ENCODE measurements at regions not wholly inside any gene's neighbourhood (a gene's known extent, or its start where the extent isn't known, plus 50 kb on each side); places are given as distances from the start of the nearest gene placed in this dataset.

DNA sequence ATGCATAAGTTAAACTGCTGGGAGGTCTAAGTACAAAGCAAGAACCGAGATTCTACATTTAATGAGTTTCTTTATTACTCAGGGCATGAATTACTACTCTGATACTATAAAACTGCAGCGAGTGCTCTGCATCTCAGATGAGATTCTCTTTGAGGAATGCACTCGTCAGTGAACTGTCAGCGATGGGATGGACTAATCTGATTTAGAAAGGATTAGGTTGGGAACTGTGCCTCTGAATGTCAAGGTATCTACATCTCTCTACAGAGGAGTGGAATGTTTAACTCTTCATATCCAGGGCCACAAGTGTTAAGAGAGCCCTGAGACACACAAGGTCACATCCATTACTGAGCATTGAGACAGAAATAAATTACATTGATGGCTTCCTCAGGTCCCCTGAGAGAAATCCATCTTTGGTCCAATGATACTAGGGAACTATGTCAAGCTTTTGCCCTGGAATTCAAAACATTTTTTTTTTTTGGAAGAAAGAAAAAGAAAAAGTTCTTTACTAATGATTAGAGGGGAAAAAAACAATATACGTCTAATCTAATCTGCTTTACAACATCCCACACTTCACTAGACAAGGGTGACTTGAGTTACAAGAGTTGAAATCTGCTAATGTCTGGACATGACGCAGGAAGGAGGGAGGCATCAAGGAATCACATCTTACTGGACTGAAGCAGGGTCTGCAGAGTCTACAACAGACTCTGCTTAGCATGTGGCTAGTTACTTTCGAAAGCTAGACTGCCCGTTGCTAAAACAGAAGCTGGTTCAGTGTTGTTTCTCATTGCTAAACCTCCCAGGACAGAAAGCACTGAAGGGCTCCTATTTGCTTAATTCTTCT, 270.0 kb upstream of the TLE4 start:
- CTCF ChIA-PET, result no interaction called here
- no peaks in the 10 kb centered on the region for H3K36me3 ChIP-seq (ENCODE audit: control insufficient read depth, insufficient read depth, low read length)
- DNase-seq (ENCODE audit: low read depth), result no peak
- POLR2A ChIA-PET, result no interaction called here
- no peaks in the 10 kb centered on the region for H3K27me3 ChIP-seq (ENCODE audit: control insufficient read depth, insufficient read depth, low read length)
- H3K4me3 ChIP-seq (ENCODE audit: low read depth, low read length), result no peak overlapping the region
- TF ChIP-seq, protein P1, sequence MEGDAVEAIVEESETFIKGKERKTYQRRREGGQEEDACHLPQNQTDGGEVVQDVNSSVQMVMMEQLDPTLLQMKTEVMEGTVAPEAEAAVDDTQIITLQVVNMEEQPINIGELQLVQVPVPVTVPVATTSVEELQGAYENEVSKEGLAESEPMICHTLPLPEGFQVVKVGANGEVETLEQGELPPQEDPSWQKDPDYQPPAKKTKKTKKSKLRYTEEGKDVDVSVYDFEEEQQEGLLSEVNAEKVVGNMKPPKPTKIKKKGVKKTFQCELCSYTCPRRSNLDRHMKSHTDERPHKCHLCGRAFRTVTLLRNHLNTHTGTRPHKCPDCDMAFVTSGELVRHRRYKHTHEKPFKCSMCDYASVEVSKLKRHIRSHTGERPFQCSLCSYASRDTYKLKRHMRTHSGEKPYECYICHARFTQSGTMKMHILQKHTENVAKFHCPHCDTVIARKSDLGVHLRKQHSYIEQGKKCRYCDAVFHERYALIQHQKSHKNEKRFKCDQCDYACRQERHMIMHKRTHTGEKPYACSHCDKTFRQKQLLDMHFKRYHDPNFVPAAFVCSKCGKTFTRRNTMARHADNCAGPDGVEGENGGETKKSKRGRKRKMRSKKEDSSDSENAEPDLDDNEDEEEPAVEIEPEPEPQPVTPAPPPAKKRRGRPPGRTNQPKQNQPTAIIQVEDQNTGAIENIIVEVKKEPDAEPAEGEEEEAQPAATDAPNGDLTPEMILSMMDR (IDR thresholded peaks at IDR 0.05; ENCODE audit: insufficient read depth, low read depth, low read length), result no peak

DNA sequence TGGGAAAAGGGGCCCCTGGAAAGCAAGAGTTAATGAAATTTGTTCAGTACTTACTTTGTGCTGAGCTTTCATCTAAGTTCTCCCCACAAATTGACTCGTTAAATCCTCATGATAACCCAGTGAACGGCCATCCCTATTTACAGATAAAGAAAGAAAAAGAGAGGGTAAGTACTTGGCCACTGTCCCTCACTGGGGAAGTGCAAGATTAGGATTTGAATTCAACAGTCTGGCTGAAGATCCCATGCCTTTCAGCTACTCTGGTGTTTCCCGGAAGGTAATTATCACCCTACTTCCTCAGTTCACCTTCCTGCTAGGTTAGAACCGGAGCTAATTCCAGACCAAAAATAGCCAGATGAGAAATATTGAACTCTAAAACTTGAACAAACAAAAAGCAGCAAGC, 269.2 kb upstream of the TLE4 start:
- TF ChIP-seq, protein P1 (IDR thresholded peaks at IDR 0.05; ENCODE audit: insufficient read depth, low read depth, low read length), result no peak
- no peak overlapping the region for H3K4me3 ChIP-seq (ENCODE audit: low read depth, low read length)
- CTCF ChIA-PET, result interaction anchor here (0.9 kb wide), 1 partner anchor 11 kb away, joined by 4 read pairs; no protein-coding TSS in a partner anchor
- DNase-seq (ENCODE audit: low read depth), result no peak
- H3K27me3 ChIP-seq (ENCODE audit: control insufficient read depth, insufficient read depth, low read length), result no peaks in the 10 kb centered on the region
- no peaks in the 10 kb centered on the region for H3K36me3 ChIP-seq (ENCODE audit: control insufficient read depth, insufficient read depth, low read length)
- POLR2A ChIA-PET, result no interaction called here

DNA sequence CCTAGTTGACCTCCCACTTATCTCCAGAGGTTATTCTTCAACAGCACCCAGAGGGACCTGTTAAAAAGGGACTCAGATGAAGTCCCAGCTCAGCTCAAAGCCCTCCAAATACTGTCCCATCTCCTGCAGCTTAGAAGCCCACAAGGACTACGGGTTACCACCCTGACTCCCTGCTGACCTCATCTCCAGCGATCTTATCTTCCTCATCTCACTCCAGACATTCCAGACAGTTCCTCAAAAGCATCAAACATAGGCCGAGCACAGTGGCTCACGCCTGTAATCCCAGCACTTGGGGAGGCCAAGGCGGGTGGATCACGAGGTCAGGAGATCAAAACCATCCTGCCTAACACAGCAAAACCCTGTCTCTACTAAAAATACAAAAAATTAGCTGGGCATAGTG, 263.8 kb upstream of the TLE4 start:
- TF ChIP-seq, protein P1 (IDR thresholded peaks at IDR 0.05; ENCODE audit: insufficient read depth, low read depth, low read length), result no peak
- H3K27me3 ChIP-seq (ENCODE audit: control insufficient read depth, insufficient read depth, low read length), result no peaks in the 10 kb centered on the region
- CTCF ChIA-PET, result no interaction called here
- DNase-seq (ENCODE audit: low read depth), result no peak
- H3K4me3 ChIP-seq (ENCODE audit: low read depth, low read length), result no peak overlapping the region
- no peaks in the 10 kb centered on the region for H3K36me3 ChIP-seq (ENCODE audit: control insufficient read depth, insufficient read depth, low read length)
- POLR2A ChIA-PET, result no interaction called here

DNA sequence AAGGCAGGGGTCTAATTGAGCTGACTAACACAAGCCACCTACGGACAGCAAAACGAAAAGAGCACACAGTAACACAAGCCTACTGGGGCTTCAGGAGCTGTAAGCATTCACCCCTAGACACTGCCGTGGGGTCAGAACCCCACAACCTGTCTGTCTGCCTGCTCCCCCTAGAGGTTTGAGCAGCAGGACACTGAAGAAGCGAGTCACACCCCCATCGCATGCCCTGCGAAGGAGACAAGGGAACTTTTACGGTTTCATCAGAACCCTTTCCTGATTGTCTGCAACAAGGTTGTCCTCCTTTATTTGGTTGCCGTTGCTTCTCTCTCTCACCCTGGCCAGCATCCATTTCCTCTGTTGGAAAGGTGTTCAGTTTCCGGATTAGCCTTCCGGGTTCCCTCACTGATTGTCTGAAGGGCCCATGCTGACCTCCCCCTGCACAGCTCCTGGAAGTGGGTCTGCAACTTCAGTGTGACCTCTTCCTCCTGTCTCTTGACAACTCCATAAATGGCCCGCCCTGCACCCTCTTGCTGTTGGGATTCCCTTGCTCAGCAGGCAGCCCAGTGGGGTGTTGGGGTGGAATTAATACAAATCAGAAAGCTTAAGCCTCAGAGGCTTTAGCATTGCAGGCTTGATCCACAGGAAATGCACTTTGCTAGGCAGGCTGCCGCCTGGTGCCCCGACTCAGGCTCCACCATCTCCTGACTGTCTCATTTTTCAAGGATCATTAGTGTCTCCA, 258.9 kb upstream of the TLE4 start:
- TF ChIP-seq, protein P1 (IDR thresholded peaks at IDR 0.05; ENCODE audit: insufficient read depth, low read depth, low read length), result no peak
- no peak for DNase-seq (ENCODE audit: low read depth)
- H3K27me3 ChIP-seq (ENCODE audit: control insufficient read depth, insufficient read depth, low read length), result no peaks in the 10 kb centered on the region
- ChIA-PET POLR2A (no interaction called here), CTCF (no interaction called here)
- no peaks in the 10 kb centered on the region for H3K36me3 ChIP-seq (ENCODE audit: control insufficient read depth, insufficient read depth, low read length)
- no peak overlapping the region for H3K4me3 ChIP-seq (ENCODE audit: low read depth, low read length)

DNA sequence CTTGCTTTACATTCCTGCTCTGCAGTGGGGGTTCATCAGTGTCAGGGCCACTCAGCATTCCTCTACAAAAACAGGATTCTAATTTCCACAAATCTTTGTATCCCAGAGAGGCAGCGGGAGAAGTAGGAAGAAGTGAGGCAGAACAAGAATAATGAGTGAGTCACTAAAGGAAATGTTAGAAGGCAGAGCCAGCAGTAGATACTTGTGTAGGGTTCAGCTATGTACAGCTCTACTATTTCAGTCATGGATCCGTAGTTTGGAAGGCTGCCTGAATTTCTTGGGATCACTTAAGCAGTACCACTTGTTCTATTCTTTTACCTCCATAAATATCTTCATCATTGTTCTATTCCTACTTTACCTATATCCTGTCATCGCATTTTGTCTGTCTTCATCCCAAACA, 246.3 kb upstream of the TLE4 start:
- ChIA-PET CTCF (interaction anchor here (0.8 kb wide), 1 partner anchor 41 kb away, joined by 3 read pairs; no protein-coding TSS in a partner anchor), POLR2A (no interaction called here)
- H3K27me3 ChIP-seq (ENCODE audit: control insufficient read depth, insufficient read depth, low read length), result no peaks in the 10 kb centered on the region
- DNase-seq (ENCODE audit: low read depth), result no peak
- no peaks in the 10 kb centered on the region for H3K36me3 ChIP-seq (ENCODE audit: control insufficient read depth, insufficient read depth, low read length)
- no peak overlapping the region for H3K4me3 ChIP-seq (ENCODE audit: low read depth, low read length)
- TF ChIP-seq, protein P1 (IDR thresholded peaks at IDR 0.05; ENCODE audit: insufficient read depth, low read depth, low read length), result no peak

Measured in BJ (cell line).